AG04449 (cell line): ENCODE measurements at regions not wholly inside any gene's neighbourhood (a gene's known extent, or its start where the extent isn't known, plus 50 kb on each side); places are given as distances from the start of the nearest gene placed in this dataset.

Experiments
- CTCF ChIA-PET: fragments of 350-600 bp; formaldehyde crosslinking; extraction: SDS; loops from one replicate; lab custom pipeline; 2021; ENCODE audit warnings: antibody characterized with exemption; lab: Yijun Ruan, JAX
- POLR2A ChIA-PET: fragments of 400-600, 350-600 bp; formaldehyde crosslinking; extraction: SDS; loops from one replicate; lab custom pipeline; 2020; ENCODE audit warnings: antibody characterized with exemption, inconsistent platforms; lab: Yijun Ruan, JAX
- DNase-seq: peaks from one replicate; pipeline ENCODE4 v3.0.0-alpha.2; 2010; ENCODE audit warnings: low read depth, low spot score
- H3K4me3 ChIP-seq: 2 replicates; pipeline ENCODE4 v1.5.1; 2011; ENCODE audit warnings: low read depth, mild to moderate bottlenecking, control low read depth, low read length
- CTCF ChIP-seq: IDR thresholded peaks from one replicate; pipeline ENCODE4 v1.5.1; 2011; ENCODE audit warnings: mild to moderate bottlenecking, moderate library complexity, low read length, control low read depth, inconsistent platforms; ENCODE audit not compliant: insufficient read depth; ENCODE audit errors: missing control alignments

GRCh38 chr13:33464345-33464744 is 178.8 kb upstream of the STARD13 start:
- TF ChIP-seq CTCF = no peak
- no peak for DNase-seq
- H3K4me3 ChIP-seq = no peak overlapping the region
- CTCF ChIA-PET = no interaction called here
- POLR2A ChIA-PET = no interaction called here

GRCh38 chr13:33466262-33466661 is 180.7 kb upstream of the STARD13 start:
- ChIA-PET POLR2A (no interaction called here), CTCF (no interaction called here)
- no peak overlapping the region for H3K4me3 ChIP-seq
- no peak for DNase-seq
- TF ChIP-seq CTCF = no peak

GRCh38 chr13:33467556-33467955 is 182.0 kb upstream of the STARD13 start:
- ChIA-PET CTCF (no interaction called here), POLR2A (no interaction called here)
- DNase-seq = no peak
- no peak overlapping the region for H3K4me3 ChIP-seq
- TF ChIP-seq CTCF = no peak

GRCh38 chr13:33471204-33471603 is 185.6 kb upstream of the STARD13 start:
- DNase-seq = no peak
- CTCF ChIA-PET = interaction anchor here (1.0 to 1.3 kb wide), 2 partner anchors 10 to 22 kb away, joined by 3 read pairs; no protein-coding TSS in a partner anchor
- no peak for TF ChIP-seq CTCF
- POLR2A ChIA-PET = interaction anchor here (1.0 kb wide), 1 partner anchor 49 kb away, joined by 3 read pairs; no protein-coding TSS in a partner anchor
- H3K4me3 ChIP-seq = no peak overlapping the region

GRCh38 chr13:33472446-33472845 is 186.9 kb upstream of the STARD13 start:
- no peak overlapping the region for H3K4me3 ChIP-seq
- DNase-seq = no peak
- CTCF ChIA-PET = interaction anchor here (0.7 kb wide), 1 partner anchor 14 kb away, joined by 3 read pairs; no protein-coding TSS in a partner anchor
- TF ChIP-seq CTCF = no peak
- POLR2A ChIA-PET = no interaction called here

- ChIA-PET CTCF (interaction anchor here (1.3 kb wide), 1 partner anchor 8 kb away, joined by 3 read pairs; no protein-coding TSS in a partner anchor), POLR2A (no interaction called here)
- TF ChIP-seq CTCF = no peak
- no peak overlapping the region for H3K4me3 ChIP-seq
- no peak for DNase-seq
Observed at GRCh38 chr13:33479105-33479504, 193.6 kb upstream of the STARD13 start.
